HG02885 (cell line): ENCODE measurements at regions not wholly inside any gene's neighbourhood (a gene's known extent, or its start where the extent isn't known, plus 50 kb on each side); places are given as distances from the start of the nearest gene placed in this dataset.

ENCODE experiments used
- ATAC-seq: cut with Tn5 transposase; IDR thresholded peaks from one replicate; pipeline ENCODE4 v1.9.1; 2021; ENCODE audit warnings: mild to moderate bottlenecking; ENCODE audit not compliant: unreplicated experiment, poor library complexity

GRCh38 chr4:156052116-156052515 is 98.5 kb upstream of the CTSO start:
- ATAC-seq: no peak

GRCh38 chr4:156038772-156039171 is 85.1 kb upstream of the CTSO start:
- no peak for ATAC-seq

- peak; percentile 70 for ATAC-seq
Observed at GRCh38 chr4:156036496-156036895, 82.8 kb upstream of the CTSO start.

GRCh38 chr4:156029691-156030090 is 76.0 kb upstream of the CTSO start:
- no peak for ATAC-seq

GRCh38 chr4:156021298-156021697 is 67.6 kb upstream of the CTSO start:
- ATAC-seq: no peak

GRCh38 chr4:156019246-156019645 is 65.6 kb upstream of the CTSO start:
- no peak for ATAC-seq

- no peak for ATAC-seq
Observed at GRCh38 chr4:156018383-156018782, 64.7 kb upstream of the CTSO start.

GRCh38 chr4:156015781-156016180 is 62.1 kb upstream of the CTSO start:
- ATAC-seq: no peak

GRCh38 chr4:156006192-156006591 is 52.5 kb upstream of the CTSO start:
- ATAC-seq: no peak
